OCI-LY7 (cell line): ENCODE measurements at regions not wholly inside any gene's neighbourhood (a gene's known extent, or its start where the extent isn't known, plus 50 kb on each side); places are given as distances from the start of the nearest gene placed in this dataset.

Experiments
- BruUV-seq: library from RNA; stranded (reverse); fragments of 400-500 nt; replicated peaks from 2 replicates; lab custom pipeline; 2021; lab: Mats Ljungman, UMichigan
- CTCF ChIA-PET: fragments of 300-600 bp; sonication (Branson Sonifier 250); formaldehyde crosslinking; loops from one replicate; lab custom pipeline; 2022; ENCODE audit warnings: antibody characterized with exemption; ENCODE audit not compliant: unreplicated experiment; lab: Charles Lee
- POLR2A ChIA-PET: fragments of 300-600 bp; sonication (Branson Sonifier 250); formaldehyde crosslinking; loops from one replicate; lab custom pipeline; 2022; ENCODE audit warnings: antibody characterized with exemption; lab: Charles Lee
- DNase-seq: peaks from one replicate; pipeline ENCODE4 v3.0.0-alpha.2; 2015; ENCODE audit warnings: low spot score
- H2AFZ ChIP-seq: fragments of 200-600 bp; sonication (generic), shearing (Covaris generic); 2 replicates; pipeline ENCODE4 v1.6.1; 2014; ENCODE audit warnings: mild to moderate bottlenecking, antibody characterized with exemption, low read length, moderate library complexity
- H3K27ac ChIP-seq: fragments of 200-600 bp; sonication (generic); 2 replicates; pipeline ENCODE4 v1.5.1; 2014; ENCODE audit warnings: mixed run types, low read depth, mild to moderate bottlenecking, moderate library complexity, low read length, inconsistent platforms; ENCODE audit not compliant: poor library complexity, severe bottlenecking
- H3K36me3 ChIP-seq: fragments of 200-600 bp; sonication (generic); 2 replicates; pipeline ENCODE4 v1.6.1; 2014; ENCODE audit warnings: mild to moderate bottlenecking, antibody characterized with exemption, low read length, moderate library complexity, mixed read lengths; ENCODE audit not compliant: insufficient read depth
- H3K4me1 ChIP-seq: fragments of 200-600 bp; sonication (generic); 2 replicates; pipeline ENCODE4 v1.5.1; 2014; ENCODE audit warnings: mild to moderate bottlenecking, low read length; ENCODE audit not compliant: insufficient read depth, poor library complexity, severe bottlenecking
- H3K4me2 ChIP-seq: fragments of 200-600 bp; sonication (generic); 2 replicates; pipeline ENCODE4 v1.6.1; 2014; ENCODE audit warnings: mild to moderate bottlenecking, low read length
- H3K4me3 ChIP-seq: fragments of 200-600 bp; sonication (generic); 2 replicates; pipeline ENCODE4 v1.5.1; 2014; ENCODE audit warnings: mild to moderate bottlenecking, low read depth, low read length; ENCODE audit not compliant: poor library complexity, severe bottlenecking
- H3K79me2 ChIP-seq: fragments of 200-600 bp; sonication (generic); 2 replicates; pipeline ENCODE4 v1.6.1; 2016; ENCODE audit warnings: low read depth, mild to moderate bottlenecking, low read length, moderate library complexity, mixed read lengths; ENCODE audit not compliant: insufficient read depth
- H3K9me2 ChIP-seq: fragments of 200-600 bp; sonication (generic); 2 replicates; pipeline ENCODE4 v1.6.1; 2016; ENCODE audit warnings: mild to moderate bottlenecking, low read length, mixed read lengths; ENCODE audit not compliant: insufficient read depth
- H3K9me3 ChIP-seq: fragments of 200-600 bp; sonication (generic); 2 replicates; pipeline ENCODE4 v1.6.1; 2014; ENCODE audit warnings: mild to moderate bottlenecking, mixed run types, low read length, mixed read lengths
- H4K20me1 ChIP-seq: fragments of 200-600 bp; sonication (generic); 2 replicates; pipeline ENCODE4 v1.6.1; 2014; ENCODE audit warnings: mild to moderate bottlenecking, antibody characterized with exemption, low read length, moderate library complexity, mixed read lengths; ENCODE audit not compliant: insufficient read depth
- EZH2phosphoT487 ChIP-seq: fragments of 200-600 bp; sonication (generic); IDR thresholded peaks from 2 replicates; pipeline ENCODE4 v1.6.1; 2018; ENCODE audit warnings: low read depth, borderline replicate concordance, mild to moderate bottlenecking, mixed run types, antibody characterized with exemption, low read length, moderate library complexity, mixed read lengths
- intact Hi-C: fragments of 100-400 bp; cut with micrococcal nuclease; formaldehyde crosslinking; loops from one replicate; pipeline ENCODE4 v1.10.0; 2022; ENCODE audit not compliant: unreplicated experiment
- TF ChIP-seq, protein P1 (sequence below): fragments of 200-600 bp; sonication (generic); conservative IDR thresholded peaks from 2 replicates; pipeline ENCODE4 v1.5.1; 2014; ENCODE audit warnings: mild to moderate bottlenecking, antibody characterized with exemption, low read length, moderate library complexity, mixed read lengths

DNA sequence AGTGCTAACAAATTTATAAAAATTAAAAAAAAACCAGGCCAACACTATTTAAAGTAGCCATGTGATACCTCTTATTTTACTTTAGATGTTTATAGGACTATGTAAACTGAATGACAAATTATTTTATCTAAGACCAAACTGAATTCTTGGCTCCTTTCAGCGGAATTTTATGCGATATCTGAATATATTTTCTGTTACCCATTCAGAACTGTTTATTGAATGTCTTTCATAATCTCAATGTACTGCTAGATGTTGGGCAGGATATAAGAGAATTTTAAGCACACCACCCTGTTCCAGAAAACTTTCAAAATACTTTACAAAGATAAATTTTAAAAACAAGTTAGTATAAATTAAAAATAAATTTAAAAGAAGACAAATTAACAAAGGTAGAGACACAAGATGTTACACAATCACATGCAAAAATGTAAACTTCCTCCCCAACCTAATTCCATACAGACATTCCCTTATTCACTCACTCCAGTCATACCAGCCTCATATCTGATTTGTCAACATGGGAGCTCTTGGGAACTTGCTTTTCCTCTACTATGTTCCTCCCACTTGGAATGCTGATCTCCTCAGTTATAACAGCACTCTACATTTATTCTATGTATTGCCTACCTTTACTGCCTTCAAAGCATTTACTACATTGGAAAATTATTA is 154.6 kb upstream of the MBNL1 start:
- no peaks in the 10 kb centered on the region for H3K79me2 ChIP-seq
- TF ChIP-seq, protein P1, sequence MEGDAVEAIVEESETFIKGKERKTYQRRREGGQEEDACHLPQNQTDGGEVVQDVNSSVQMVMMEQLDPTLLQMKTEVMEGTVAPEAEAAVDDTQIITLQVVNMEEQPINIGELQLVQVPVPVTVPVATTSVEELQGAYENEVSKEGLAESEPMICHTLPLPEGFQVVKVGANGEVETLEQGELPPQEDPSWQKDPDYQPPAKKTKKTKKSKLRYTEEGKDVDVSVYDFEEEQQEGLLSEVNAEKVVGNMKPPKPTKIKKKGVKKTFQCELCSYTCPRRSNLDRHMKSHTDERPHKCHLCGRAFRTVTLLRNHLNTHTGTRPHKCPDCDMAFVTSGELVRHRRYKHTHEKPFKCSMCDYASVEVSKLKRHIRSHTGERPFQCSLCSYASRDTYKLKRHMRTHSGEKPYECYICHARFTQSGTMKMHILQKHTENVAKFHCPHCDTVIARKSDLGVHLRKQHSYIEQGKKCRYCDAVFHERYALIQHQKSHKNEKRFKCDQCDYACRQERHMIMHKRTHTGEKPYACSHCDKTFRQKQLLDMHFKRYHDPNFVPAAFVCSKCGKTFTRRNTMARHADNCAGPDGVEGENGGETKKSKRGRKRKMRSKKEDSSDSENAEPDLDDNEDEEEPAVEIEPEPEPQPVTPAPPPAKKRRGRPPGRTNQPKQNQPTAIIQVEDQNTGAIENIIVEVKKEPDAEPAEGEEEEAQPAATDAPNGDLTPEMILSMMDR = no peak
- no peak for TF ChIP-seq EZH2phosphoT487
- H2AFZ ChIP-seq = no peak overlapping the region
- no peaks in the 10 kb centered on the region for H4K20me1 ChIP-seq
- BruUV-seq = no TSS peak
- H3K36me3 ChIP-seq = no peaks in the 10 kb centered on the region
- H3K9me3 ChIP-seq = no peaks in the 10 kb centered on the region
- ChIA-PET CTCF (no interaction called here), POLR2A (interaction anchor here (0.7 to 0.9 kb wide), 2 partner anchors 16 to 24 kb away, joined by 3 to 4 read pairs; no protein-coding TSS in a partner anchor)
- no peak overlapping the region for H3K4me2 ChIP-seq
- H3K4me3 ChIP-seq = no peak overlapping the region
- no peaks in the 10 kb centered on the region for H3K4me1 ChIP-seq
- H3K27ac ChIP-seq = no peak overlapping the region
- DNase-seq = no peak
- intact Hi-C loops = no loop called here
- no peaks in the 10 kb centered on the region for H3K9me2 ChIP-seq

DNA sequence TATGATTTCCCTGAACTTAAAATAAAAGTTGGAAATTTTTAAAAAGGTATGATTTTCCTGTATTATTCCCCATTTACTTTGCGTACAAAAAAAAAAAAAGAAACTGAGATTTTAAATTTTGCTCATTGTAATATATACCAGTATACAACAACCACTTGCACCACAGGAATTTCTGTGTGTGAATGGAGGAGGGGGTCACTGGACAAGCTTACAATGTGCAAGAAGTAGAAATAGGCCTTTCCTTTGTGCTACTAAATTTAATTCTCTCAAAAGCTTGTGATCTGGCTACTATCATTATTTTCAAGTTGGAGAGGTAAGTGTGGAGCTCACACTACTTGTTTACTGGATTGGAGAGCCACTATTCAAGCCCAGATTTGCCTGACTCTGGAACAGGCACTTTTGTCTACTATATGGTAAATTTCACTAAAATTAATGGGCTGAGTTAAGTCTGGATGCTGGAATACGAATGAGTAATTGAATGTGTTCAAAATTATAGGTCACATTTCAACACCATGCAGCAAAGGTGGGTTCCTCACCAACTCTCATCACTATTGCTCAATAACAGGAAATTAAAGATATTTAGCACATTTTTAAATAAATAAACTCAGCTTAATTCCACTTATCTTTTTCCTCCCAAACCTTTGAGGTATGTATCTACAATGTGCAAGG is 148.0 kb upstream of the MBNL1 start:
- Histone ChIP-seq H3K27ac (no peak overlapping the region), H3K4me1 (no peaks in the 10 kb centered on the region), H3K9me2 (no peaks in the 10 kb centered on the region), H3K79me2 (no peaks in the 10 kb centered on the region), H4K20me1 (no peaks in the 10 kb centered on the region), H2AFZ (no peak overlapping the region), H3K36me3 (no peaks in the 10 kb centered on the region), H3K4me2 (no peak overlapping the region), H3K9me3 (no peaks in the 10 kb centered on the region), H3K4me3 (no peak overlapping the region)
- ChIA-PET POLR2A (interaction anchor here (0.5 kb wide), 1 partner anchor 287 kb away, joined by 4 read pairs; no protein-coding TSS in a partner anchor), CTCF (no interaction called here)
- TF ChIP-seq EZH2phosphoT487 = no peak
- TF ChIP-seq, protein P1 = no peak
- BruUV-seq = no TSS peak
- intact Hi-C loops = no loop called here
- DNase-seq = no peak

DNA sequence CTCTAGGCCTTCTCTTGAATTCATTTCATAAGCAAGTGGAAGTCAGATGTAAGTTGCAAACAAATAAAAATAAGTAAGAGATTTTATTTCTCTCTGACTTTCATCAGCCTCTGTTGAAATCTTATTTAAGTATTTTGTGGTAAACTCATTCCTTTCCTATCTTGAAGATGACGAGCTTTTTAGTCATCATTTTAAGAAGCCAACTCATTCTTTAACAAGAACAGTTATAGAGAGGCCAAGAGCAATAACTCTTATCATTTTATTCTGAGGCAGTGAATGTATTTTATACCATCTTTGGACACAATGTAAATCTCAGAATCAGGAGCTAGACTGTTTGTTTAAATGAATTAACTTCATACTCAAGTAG is 147.5 kb upstream of the MBNL1 start:
- no peak overlapping the region for H2AFZ ChIP-seq
- H3K4me2 ChIP-seq = no peak overlapping the region
- no peaks in the 10 kb centered on the region for H3K79me2 ChIP-seq
- ChIA-PET CTCF (no interaction called here), POLR2A (no interaction called here)
- H3K36me3 ChIP-seq = no peaks in the 10 kb centered on the region
- no peaks in the 10 kb centered on the region for H4K20me1 ChIP-seq
- H3K27ac ChIP-seq = no peak overlapping the region
- H3K4me1 ChIP-seq = no peaks in the 10 kb centered on the region
- no peak overlapping the region for H3K4me3 ChIP-seq
- no peak for DNase-seq
- H3K9me2 ChIP-seq = no peaks in the 10 kb centered on the region
- BruUV-seq = no TSS peak
- intact Hi-C loops = no loop called here
- no peaks in the 10 kb centered on the region for H3K9me3 ChIP-seq
- TF ChIP-seq EZH2phosphoT487 = no peak
- TF ChIP-seq, protein P1 = no peak
